ENCODE measurements at regions not wholly inside any gene's neighbourhood (a gene's known extent, or its start where the extent isn't known, plus 50 kb on each side); places are given as distances from the start of the nearest gene placed in this dataset.
A peak's percentile ranks its signal among the peaks of the same experiment; 100 is the strongest.

DNA sequence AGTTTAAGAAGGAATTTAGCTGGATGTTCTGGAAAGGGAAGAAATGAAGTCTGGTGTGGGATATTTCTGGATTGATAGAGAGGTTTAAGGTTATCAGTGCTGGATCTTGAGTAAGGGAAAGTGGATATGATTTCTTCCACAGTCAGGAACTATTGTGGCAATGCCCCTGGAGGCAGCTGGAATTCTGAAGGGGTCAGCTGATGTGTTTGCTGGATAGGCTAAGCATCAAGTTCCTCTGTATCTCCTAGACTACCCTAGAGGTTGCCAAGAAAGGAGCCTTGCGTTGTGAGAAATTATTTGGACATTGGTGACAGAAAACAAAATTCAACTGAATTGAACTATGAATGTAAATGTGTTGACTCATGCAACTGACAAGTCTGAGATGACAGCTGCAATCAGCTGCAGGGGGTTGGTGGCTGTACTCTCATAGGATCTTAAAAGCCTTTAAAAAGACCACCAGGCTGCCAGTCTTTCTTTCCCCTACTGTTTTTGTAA is 244.4 kb downstream of the ATXN7L3B start:
- H3K4me1 ChIP-seq (replicated peaks in 1 of 2): peaks cover 0 to 6% of the 10 kb centered on the region in 2 donors
- ATAC-seq (replicated peaks in 6 of 8): peak in 5 of 8 experiments; percentile 32 to 99 (median 42)
- no peak overlapping the region for H3K27ac ChIP-seq
- in situ Hi-C loops (cut with MboI; ENCODE audit: low pct_unique_long_range_greater_than_20kb in 2 of 9, low sequenced_read_pairs in 9 of 9, unreplicated experiment in 9 of 9): no loop called here
- no peak overlapping the region for H3K4me3 ChIP-seq
- 10 to 100% (median 39%) methylated on average over 1 of the region's 1 CpG; no CpG with 5 or more reads in 4 of the 10 experiments for WGBS, 10 experiments

DNA sequence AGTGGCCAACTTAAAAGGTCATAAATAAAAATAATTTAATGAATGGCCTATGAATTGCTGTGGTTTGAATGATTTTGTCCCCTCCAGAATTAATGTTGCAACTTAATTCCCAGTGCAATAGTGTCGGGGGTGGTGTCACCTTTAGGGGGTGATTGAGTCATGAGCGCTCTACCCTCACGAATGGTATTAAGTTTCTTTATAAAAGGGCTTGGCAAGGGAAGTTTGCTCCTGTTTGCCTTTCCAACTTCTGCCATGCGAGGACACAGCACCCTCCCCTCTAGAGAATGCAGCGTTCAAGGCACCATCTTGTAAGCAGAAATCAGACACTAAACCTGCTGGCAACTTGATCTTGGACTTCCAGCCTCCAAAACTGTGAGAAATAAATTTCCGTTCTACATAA is 253.3 kb downstream of the ATXN7L3B start:
- no peak for ATAC-seq (replicated peaks in 6 of 8)
- Histone ChIP-seq H3K4me3 (no peak overlapping the region), H3K4me1 (replicated peaks in 1 of 2) (no peaks in the 10 kb centered on the region), H3K27ac (no peak overlapping the region)
- 12 to 91% (median 82%) methylated on average over 1 to 6 of the region's 6 CpGs for whole genome bisulfite sequencing, 10 experiments
- in situ Hi-C loops (cut with MboI; ENCODE audit: low pct_unique_long_range_greater_than_20kb in 2 of 9, low sequenced_read_pairs in 9 of 9, unreplicated experiment in 9 of 9): no loop called here

DNA sequence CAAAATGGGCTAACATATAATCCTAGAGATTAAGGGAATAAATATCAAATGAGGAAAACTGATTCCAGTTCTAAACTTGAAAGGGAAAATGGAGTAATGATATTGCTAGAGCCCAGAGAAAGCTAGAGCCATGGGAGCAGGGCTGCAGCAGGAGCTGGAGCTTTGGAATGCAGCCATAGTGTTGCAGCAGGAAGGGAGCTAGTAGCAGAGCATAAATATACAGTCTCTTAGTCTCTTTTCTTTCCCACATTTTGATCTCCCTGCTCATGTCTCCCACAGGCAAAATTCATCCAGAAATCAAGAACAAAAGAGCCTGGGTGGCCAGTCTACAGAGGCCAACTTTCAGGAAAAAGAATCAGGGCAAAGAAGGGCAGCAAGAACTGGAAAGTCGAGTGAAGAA is 253.7 kb downstream of the ATXN7L3B start:
- no peaks in the 10 kb centered on the region for H3K4me1 ChIP-seq (replicated peaks in 1 of 2)
- WGBS, 10 experiments: 0 to 70% (median 20%) methylated on average over 1 of the region's 1 CpG; no CpG with 5 or more reads in 6 of the 10 experiments
- in situ Hi-C loops (cut with MboI; ENCODE audit: low pct_unique_long_range_greater_than_20kb in 2 of 9, low sequenced_read_pairs in 9 of 9, unreplicated experiment in 9 of 9): no loop called here
- H3K27ac ChIP-seq: no peak overlapping the region
- H3K4me3 ChIP-seq: no peak overlapping the region
- ATAC-seq (replicated peaks in 6 of 8): peak in 2 of 8 experiments; percentile 18 to 65

DNA sequence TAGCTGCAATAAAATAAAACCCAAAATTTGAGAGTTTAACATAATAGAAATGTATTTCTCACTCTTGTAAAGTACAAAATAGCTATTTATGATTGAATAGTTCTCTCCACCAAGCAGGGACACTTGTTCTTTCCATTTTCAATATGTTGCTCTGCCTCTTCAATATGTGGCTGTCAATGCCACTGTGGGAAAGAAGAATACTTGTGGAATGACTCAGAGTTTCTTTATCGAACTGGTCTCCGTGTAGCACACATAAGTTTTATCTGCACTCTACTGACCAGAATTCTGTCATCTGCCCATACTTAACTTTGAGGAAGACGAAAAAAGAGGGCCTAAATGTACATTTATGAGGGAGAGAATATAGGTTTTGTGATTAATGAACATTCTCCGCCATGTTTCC is 256.9 kb downstream of the ATXN7L3B start:
- Histone ChIP-seq H3K27ac (no peak overlapping the region), H3K4me3 (no peak overlapping the region), H3K4me1 (replicated peaks in 1 of 2) (no peaks in the 10 kb centered on the region)
- in situ Hi-C loops (cut with MboI; ENCODE audit: low pct_unique_long_range_greater_than_20kb in 2 of 9, low sequenced_read_pairs in 9 of 9, unreplicated experiment in 9 of 9): no loop called here
- ATAC-seq (replicated peaks in 6 of 8): peak in 2 of 8 experiments; percentile 32 to 39
- WGBS, 10 experiments: 13 to 100% (median 71%) methylated on average over 1 to 4 of the region's 4 CpGs; no CpG with 5 or more reads in 1 of the 10 experiments

DNA sequence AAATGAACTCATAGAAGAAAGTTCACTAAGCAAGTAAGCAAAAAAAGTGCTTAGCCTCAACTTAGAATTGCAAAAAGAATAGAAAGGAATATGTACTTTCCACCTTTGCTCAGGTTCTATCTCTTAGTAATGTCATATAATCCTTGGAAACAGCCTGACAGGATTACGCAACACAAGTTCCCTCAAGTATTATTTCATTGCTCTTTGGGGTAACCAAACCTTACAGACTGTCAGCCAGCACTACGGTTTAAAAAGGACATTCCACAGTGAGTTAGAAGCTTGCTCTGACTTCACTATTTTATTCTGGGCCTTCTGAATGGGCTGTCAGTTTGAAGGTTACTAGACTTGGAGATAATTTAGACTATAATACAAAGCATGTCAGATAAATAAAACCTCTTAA is 264.0 kb downstream of the ATXN7L3B start:
- in situ Hi-C loops (cut with MboI; ENCODE audit: low pct_unique_long_range_greater_than_20kb in 2 of 9, low sequenced_read_pairs in 9 of 9, unreplicated experiment in 9 of 9): loop anchor here in 1 of 9 experiments (25.0 kb wide), 1 partner anchor 286 kb away; no protein-coding TSS in a partner anchor
- 21 to 100% (median 85%) methylated on average over 1 to 2 of the region's 2 CpGs for WGBS, 10 experiments
- H3K27ac ChIP-seq: no peak overlapping the region
- ATAC-seq (replicated peaks in 6 of 8): no peak
- no peaks in the 10 kb centered on the region for H3K4me1 ChIP-seq (replicated peaks in 1 of 2)
- H3K4me3 ChIP-seq: no peak overlapping the region

DNA sequence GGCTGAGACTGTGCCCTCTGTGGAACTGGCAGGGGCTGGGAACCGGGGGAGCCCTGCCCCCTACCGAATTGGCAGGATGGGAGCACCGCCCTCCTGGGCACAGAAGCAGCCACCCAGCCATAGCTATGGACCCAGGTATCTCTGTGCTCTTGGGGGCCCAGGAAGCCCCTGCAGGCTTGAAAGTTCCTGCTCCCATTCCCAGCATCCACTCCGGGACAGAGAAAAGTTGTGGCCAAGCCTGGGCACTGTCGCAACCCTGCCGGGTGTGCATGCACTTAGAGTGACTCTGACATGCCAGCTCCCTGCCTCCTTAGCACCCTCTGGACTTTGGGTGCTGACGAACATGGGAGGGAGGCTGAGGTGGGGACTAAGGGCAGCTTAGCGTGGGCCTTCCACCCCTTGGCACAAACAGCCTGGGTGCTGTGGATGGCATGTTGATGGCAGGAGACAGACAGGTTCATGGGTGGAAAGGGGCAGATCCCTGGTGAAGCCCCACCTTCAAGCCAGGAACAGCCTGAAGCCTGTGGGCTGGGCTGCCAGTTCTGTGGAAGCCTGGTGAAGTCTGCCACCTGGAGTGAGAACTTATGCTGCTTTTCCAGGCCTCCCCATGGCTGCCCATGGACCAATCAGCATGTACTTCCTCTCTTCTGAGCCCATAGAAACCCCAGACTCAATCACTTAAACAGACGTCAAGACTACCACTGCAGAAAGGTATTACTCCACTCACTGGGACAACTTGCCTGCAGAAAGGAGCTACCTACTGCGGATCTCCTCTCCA is 279.0 kb downstream of the ATXN7L3B start:
- in situ Hi-C loops (cut with MboI; ENCODE audit: low pct_unique_long_range_greater_than_20kb in 2 of 9, low sequenced_read_pairs in 9 of 9, unreplicated experiment in 9 of 9): loop anchor here in 1 of 9 experiments (25.0 kb wide), 1 partner anchor 271 kb away; no protein-coding TSS in a partner anchor
- H3K4me3 ChIP-seq: no peak overlapping the region
- H3K4me1 ChIP-seq (replicated peaks in 1 of 2): no peaks in the 10 kb centered on the region
- peak in 3 of 8 experiments; percentile 32 to 38 (median 34) for ATAC-seq (replicated peaks in 6 of 8)
- H3K27ac ChIP-seq: no peak overlapping the region
- WGBS, 10 experiments: 40 to 100% (median 78%) methylated on average over 1 to 3 of the region's 10 CpGs; no CpG with 5 or more reads in 4 of the 10 experiments

DNA sequence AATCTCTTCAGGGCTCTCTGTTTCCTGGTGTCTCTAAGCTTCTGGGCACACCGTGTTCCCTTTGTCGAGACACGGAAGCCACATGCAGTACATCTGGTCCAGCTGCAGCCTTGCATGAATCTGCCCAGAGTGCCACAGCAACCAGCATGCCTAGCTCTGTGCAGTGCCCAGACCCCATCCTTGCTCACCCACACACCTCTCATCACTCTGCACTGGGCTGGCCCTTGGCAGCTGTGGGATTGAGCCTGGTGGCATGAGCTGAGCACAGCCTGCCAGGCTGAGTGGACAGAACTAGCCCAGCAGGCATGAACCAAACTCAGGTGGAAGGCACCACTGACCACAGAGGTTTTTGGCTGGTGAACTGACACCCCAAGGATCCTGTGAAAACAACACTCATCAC is 279.9 kb downstream of the ATXN7L3B start:
- in situ Hi-C loops (cut with MboI; ENCODE audit: low pct_unique_long_range_greater_than_20kb in 2 of 9, low sequenced_read_pairs in 9 of 9, unreplicated experiment in 9 of 9): loop anchor here in 1 of 9 experiments (25.0 kb wide), 1 partner anchor 270 kb away; no protein-coding TSS in a partner anchor
- peak in 1 of 8 experiments; percentile 39 for ATAC-seq (replicated peaks in 6 of 8)
- Histone ChIP-seq H3K4me3 (no peak overlapping the region), H3K27ac (no peak overlapping the region), H3K4me1 (replicated peaks in 1 of 2) (no peaks in the 10 kb centered on the region)
- WGBS, 10 experiments: 0% methylated on average over 2 of the region's 3 CpGs; no CpG with 5 or more reads in 9 of the 10 experiments

DNA sequence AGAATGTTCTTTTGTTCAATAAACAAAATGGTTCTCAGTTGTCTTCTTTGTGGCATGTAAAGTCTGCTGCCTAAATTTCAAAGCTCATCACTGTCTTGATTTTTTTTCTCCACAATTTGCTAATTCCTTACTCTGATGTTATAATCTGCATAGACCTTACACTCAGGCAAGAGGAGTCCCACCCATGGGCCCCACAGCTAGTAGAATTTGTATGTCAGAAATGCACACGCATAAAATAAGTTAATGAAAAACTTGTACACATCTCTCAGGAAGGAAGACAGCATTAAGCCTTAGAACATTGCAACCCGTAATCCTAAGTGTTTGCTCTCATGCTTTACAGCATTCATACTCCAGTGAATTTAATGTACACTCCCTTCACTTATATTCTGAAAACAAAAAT is 280.8 kb downstream of the ATXN7L3B start:
- Histone ChIP-seq H3K27ac (no peak overlapping the region), H3K4me3 (no peak overlapping the region), H3K4me1 (replicated peaks in 1 of 2) (no peaks in the 10 kb centered on the region)
- in situ Hi-C loops (cut with MboI; ENCODE audit: low pct_unique_long_range_greater_than_20kb in 2 of 9, low sequenced_read_pairs in 9 of 9, unreplicated experiment in 9 of 9): loop anchor here in 1 of 9 experiments (25.0 kb wide), 1 partner anchor 269 kb away; no protein-coding TSS in a partner anchor
- peak in 3 of 8 experiments; percentile 85 to 95 (median 94) for ATAC-seq (replicated peaks in 6 of 8)
- 0 to 93% (median 73%) methylated on average over 1 to 2 of the region's 2 CpGs; no CpG with 5 or more reads in 1 of the 10 experiments for WGBS, 10 experiments

DNA sequence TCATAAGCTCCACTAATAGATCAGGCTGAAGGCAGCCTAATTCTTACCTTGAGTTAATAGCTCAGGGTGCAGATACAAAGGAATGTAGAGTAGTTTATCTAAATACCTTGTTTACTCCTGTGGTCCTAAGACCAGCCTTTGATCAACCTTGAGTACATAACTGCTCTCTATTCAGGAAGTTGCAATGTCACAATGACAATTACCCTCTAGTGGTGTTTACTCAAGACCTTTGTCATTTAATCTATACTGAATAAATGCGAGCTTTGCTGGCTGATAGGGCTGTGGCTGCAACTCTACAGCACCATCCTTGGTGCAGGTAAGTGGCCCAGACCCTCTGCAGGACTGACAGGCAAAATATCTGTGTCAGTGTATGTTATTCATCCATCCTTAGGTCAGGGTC is 282.7 kb downstream of the ATXN7L3B start:
- ATAC-seq (replicated peaks in 6 of 8): no peak
- H3K27ac ChIP-seq: no peak overlapping the region
- H3K4me3 ChIP-seq: no peak overlapping the region
- H3K4me1 ChIP-seq (replicated peaks in 1 of 2): no peaks in the 10 kb centered on the region
- 20 to 71% (median 40%) methylated on average over 1 of the region's 1 CpG; no CpG with 5 or more reads in 5 of the 10 experiments for WGBS, 10 experiments
- in situ Hi-C loops (cut with MboI; ENCODE audit: low pct_unique_long_range_greater_than_20kb in 2 of 9, low sequenced_read_pairs in 9 of 9, unreplicated experiment in 9 of 9): loop anchor here in 1 of 9 experiments (25.0 kb wide), 1 partner anchor 267 kb away; no protein-coding TSS in a partner anchor

DNA sequence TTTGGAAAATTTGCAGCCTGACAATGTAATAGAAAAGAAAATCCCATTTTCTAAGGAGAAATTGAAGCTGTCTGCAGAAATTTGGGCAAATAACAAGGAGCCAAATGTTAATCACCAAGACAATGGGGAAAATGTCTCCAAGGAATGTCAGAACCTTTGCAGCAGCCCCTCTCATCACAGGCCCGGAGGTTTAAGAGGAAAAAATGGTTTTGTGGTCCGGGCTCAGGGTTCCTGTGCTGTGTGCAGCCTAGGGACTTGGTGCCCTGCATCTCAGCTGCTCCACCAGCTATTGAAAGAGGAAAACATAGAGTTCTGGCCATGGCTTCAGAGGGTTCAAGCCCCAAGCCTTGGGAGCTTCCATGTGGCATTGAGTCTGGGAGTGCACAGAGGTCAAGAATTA is 298.9 kb downstream of the ATXN7L3B start:
- in situ Hi-C loops (cut with MboI; ENCODE audit: low pct_unique_long_range_greater_than_20kb in 2 of 9, low sequenced_read_pairs in 9 of 9, unreplicated experiment in 9 of 9): no loop called here
- no peak overlapping the region for H3K4me3 ChIP-seq
- no peak overlapping the region for H3K27ac ChIP-seq
- 0 to 43% (median 24%) methylated on average over 1 to 2 of the region's 2 CpGs; no CpG with 5 or more reads in 6 of the 10 experiments for WGBS, 10 experiments
- H3K4me1 ChIP-seq (replicated peaks in 1 of 2): no peaks in the 10 kb centered on the region
- ATAC-seq (replicated peaks in 6 of 8): no peak

DNA sequence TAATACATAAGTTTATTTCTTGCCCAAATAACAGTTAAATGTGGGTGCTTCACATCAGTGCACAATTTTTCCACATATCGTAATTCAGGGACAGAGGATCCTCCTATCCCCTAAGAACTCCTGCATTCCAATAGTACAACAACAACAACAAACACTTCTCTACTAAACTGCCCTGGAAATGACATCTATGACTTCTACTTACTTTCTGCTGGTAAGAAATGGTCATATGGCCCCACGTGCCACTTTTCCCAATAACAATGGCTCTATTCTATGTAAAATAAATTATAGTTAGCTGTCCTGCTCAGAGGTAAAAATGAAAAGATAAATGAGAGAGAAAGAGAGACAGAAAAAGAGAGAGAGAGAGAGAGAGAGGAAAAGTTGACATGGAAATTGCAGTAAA is 308.5 kb downstream of the ATXN7L3B start:
- H3K4me1 ChIP-seq (replicated peaks in 1 of 2): no peaks in the 10 kb centered on the region
- H3K27ac ChIP-seq: no peak overlapping the region
- in situ Hi-C loops (cut with MboI; ENCODE audit: low pct_unique_long_range_greater_than_20kb in 2 of 9, low sequenced_read_pairs in 9 of 9, unreplicated experiment in 9 of 9): no loop called here
- 0 to 100% (median 60%) methylated on average over 1 to 2 of the region's 2 CpGs; no CpG with 5 or more reads in 1 of the 10 experiments for WGBS, 10 experiments
- no peak for ATAC-seq (replicated peaks in 6 of 8)
- no peak overlapping the region for H3K4me3 ChIP-seq

DNA sequence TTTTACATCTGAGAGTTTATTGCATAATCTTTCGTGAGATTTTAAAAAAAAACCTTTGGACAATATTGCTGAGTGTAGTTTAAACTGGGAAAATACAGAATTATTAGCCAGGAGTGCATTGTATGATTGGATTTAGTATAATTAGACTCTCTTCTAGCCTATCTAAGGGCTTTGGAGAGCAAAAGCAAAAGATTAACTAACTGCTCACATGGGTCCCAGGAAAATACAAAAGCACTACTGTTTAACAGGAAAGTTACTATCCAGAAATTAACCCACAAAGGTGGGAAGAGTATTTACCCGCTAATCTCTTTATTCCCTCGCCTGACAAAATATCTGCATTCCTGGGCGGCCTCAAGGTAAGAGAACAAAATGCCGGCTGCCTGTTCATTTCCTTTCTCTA is 309.5 kb downstream of the ATXN7L3B start:
- WGBS, 10 experiments: 37 to 94% (median 65%) methylated on average over 1 to 5 of the region's 5 CpGs
- Histone ChIP-seq H3K4me3 (no peak overlapping the region), H3K4me1 (replicated peaks in 1 of 2) (no peaks in the 10 kb centered on the region), H3K27ac (no peak overlapping the region)
- in situ Hi-C loops (cut with MboI; ENCODE audit: low pct_unique_long_range_greater_than_20kb in 2 of 9, low sequenced_read_pairs in 9 of 9, unreplicated experiment in 9 of 9): no loop called here
- no peak for ATAC-seq (replicated peaks in 6 of 8)

DNA sequence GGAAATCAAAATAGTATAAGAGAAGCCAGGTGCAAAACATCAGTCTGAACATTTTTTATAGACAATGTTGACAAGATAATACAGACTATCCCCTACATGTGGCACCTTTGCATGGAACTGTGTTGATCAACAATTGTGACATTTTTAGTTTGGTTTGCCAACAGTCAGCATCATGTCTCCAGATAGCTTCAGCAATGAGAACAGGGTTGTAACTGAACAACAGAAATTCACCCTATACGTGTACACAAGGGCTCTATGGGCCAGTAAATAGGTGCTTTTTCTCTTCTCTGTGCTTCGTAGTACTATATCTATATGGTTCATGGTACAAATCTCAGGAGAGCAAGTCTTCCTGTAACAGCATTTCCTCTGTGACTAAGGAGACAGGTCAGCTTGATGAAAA is 310.4 kb downstream of the ATXN7L3B start:
- H3K4me3 ChIP-seq: no peak overlapping the region
- H3K4me1 ChIP-seq (replicated peaks in 1 of 2): no peaks in the 10 kb centered on the region
- ATAC-seq (replicated peaks in 6 of 8): no peak
- no peak overlapping the region for H3K27ac ChIP-seq
- WGBS, 10 experiments: 13 to 100% (median 84%) methylated on average over 1 to 2 of the region's 2 CpGs; no CpG with 5 or more reads in 4 of the 10 experiments
- in situ Hi-C loops (cut with MboI; ENCODE audit: low pct_unique_long_range_greater_than_20kb in 2 of 9, low sequenced_read_pairs in 9 of 9, unreplicated experiment in 9 of 9): no loop called here

Data from motor neuron (in vitro differentiated cells).